IMR-90 (cell line): ENCODE measurements at regions not wholly inside any gene's neighbourhood (a gene's known extent, or its start where the extent isn't known, plus 50 kb on each side); places are given as distances from the start of the nearest gene placed in this dataset.

ENCODE experiments used
- ATAC-seq: fragments of 200-7000 bp; cut with Tn5 transposase; 2 replicates; pipeline ENCODE4 v1.9.1; 2020; ENCODE audit warnings: low read depth, mild to moderate bottlenecking, moderate library complexity
- BruUV-seq: library from RNA; stranded (reverse); fragments of 400-500 nt; replicated peaks from 2 replicates; lab custom pipeline; 2021; lab: Mats Ljungman, UMichigan
- CTCF ChIA-PET: fragments of 300-600 bp; formaldehyde crosslinking; extraction: SDS; loops from one replicate; lab custom pipeline; 2021; ENCODE audit warnings: antibody characterized with exemption; lab: Yijun Ruan, JAX
- POLR2A ChIA-PET: fragments of 300-600 bp; sonication (Branson Sonifier 250); formaldehyde crosslinking; loops from one replicate; lab custom pipeline; 2022; ENCODE audit warnings: antibody characterized with exemption; ENCODE audit not compliant: unreplicated experiment; lab: Charles Lee
- DNase-seq: peaks from one replicate; pipeline ENCODE4 v3.0.0; 2013
- H2AFZ ChIP-seq: replicated peaks from 2 replicates; pipeline ENCODE3; 2013; ENCODE audit warnings: low read length, mild to moderate bottlenecking; ENCODE audit not compliant: poor library complexity
- H2AK5ac ChIP-seq: 2 replicates; pipeline ENCODE4 v1.6.1; 2013; ENCODE audit warnings: low read depth, low read length, inconsistent platforms
- H2AK9ac ChIP-seq: replicated peaks from 2 replicates; pipeline ENCODE3; 2013; ENCODE audit warnings: mild to moderate bottlenecking, low read depth, low read length, moderate library complexity; ENCODE audit not compliant: poor library complexity
- H2BK120ac ChIP-seq: 2 replicates; pipeline ENCODE4 v1.6.1; 2013; ENCODE audit warnings: low read depth, low read length, inconsistent platforms
- H2BK15ac ChIP-seq: 3 replicates; pipeline ENCODE4 v1.6.1; 2013; ENCODE audit warnings: low read depth, low read length, inconsistent platforms
- H2BK20ac ChIP-seq: 2 replicates; pipeline ENCODE4 v1.6.1; 2013; ENCODE audit warnings: low read depth, mild to moderate bottlenecking, inconsistent platforms, low read length, moderate library complexity
- H2BK5ac ChIP-seq: 2 replicates; pipeline ENCODE4 v1.6.1; 2013; ENCODE audit warnings: mild to moderate bottlenecking, low read depth, low read length, inconsistent platforms; ENCODE audit not compliant: poor library complexity, severe bottlenecking
- H3K14ac ChIP-seq: replicated peaks from 2 replicates; pipeline ENCODE4 v1.6.1; 2013; ENCODE audit warnings: low read depth, low read length, inconsistent platforms
- H3K18ac ChIP-seq: 2 replicates; pipeline ENCODE4 v1.6.1; 2013; ENCODE audit warnings: low read depth, low read length, control low read depth
- H3K23ac ChIP-seq: 2 replicates; pipeline ENCODE4 v1.6.1; 2013; ENCODE audit warnings: low read depth, low read length, inconsistent platforms
- H3K27ac ChIP-seq: 2 replicates; pipeline ENCODE4 v1.5.1; 2013; ENCODE audit warnings: mild to moderate bottlenecking, control low read depth, low read length; ENCODE audit not compliant: insufficient read depth
- H3K27me3 ChIP-seq: 2 replicates; pipeline ENCODE4 v1.6.1; 2013; ENCODE audit warnings: low read length; ENCODE audit not compliant: control insufficient read depth, insufficient read depth
- H3K36me3 ChIP-seq: 2 replicates; pipeline ENCODE4 v1.6.1; 2013; ENCODE audit warnings: low read length, mixed read lengths; ENCODE audit not compliant: control insufficient read depth, insufficient read depth
- H3K4ac ChIP-seq: 2 replicates; pipeline ENCODE4 v1.6.1; 2013; ENCODE audit warnings: low read depth, low read length, inconsistent platforms
- H3K4me1 ChIP-seq: 2 replicates; pipeline ENCODE4 v1.6.1; 2013; ENCODE audit warnings: low read length, mixed read lengths; ENCODE audit not compliant: control insufficient read depth, insufficient read depth
- H3K4me2 ChIP-seq: 2 replicates; pipeline ENCODE4 v1.6.1; 2013; ENCODE audit warnings: low read depth, mild to moderate bottlenecking, control low read depth, low read length, moderate library complexity
- H3K4me3 ChIP-seq: 2 replicates; pipeline ENCODE4 v1.5.1; 2013; ENCODE audit warnings: low read depth, mild to moderate bottlenecking, control low read depth, low read length, moderate library complexity; ENCODE audit not compliant: insufficient read depth
- H3K56ac ChIP-seq: 2 replicates; pipeline ENCODE4 v1.6.1; 2013; ENCODE audit warnings: low read length, inconsistent platforms; ENCODE audit not compliant: insufficient read depth; ENCODE audit errors: extremely low read depth
- H3K79me1 ChIP-seq, 2 experiments: 2 replicates each; pipeline ENCODE4 v1.6.1; 2013; ENCODE audit warnings: low read length in 2 of 2, inconsistent platforms in 1 of 2, low read depth in 1 of 2
- H3K9ac ChIP-seq: 2 replicates; pipeline ENCODE4 v1.6.1; 2013; ENCODE audit warnings: low read depth, low read length, control low read depth
- H3K9me1 ChIP-seq: 2 replicates; pipeline ENCODE4 v1.6.1; 2013; ENCODE audit warnings: low read length, inconsistent platforms; ENCODE audit not compliant: insufficient read depth
- H3K9me3 ChIP-seq: 2 replicates; pipeline ENCODE4 v1.6.1; 2013; ENCODE audit warnings: low read length; ENCODE audit not compliant: control insufficient read depth, insufficient read depth
- H4K20me1 ChIP-seq: 2 replicates; pipeline ENCODE4 v1.6.1; 2013; ENCODE audit warnings: low read length, inconsistent platforms; ENCODE audit not compliant: insufficient read depth
- H4K5ac ChIP-seq: 2 replicates; pipeline ENCODE4 v1.6.1; 2013; ENCODE audit warnings: mild to moderate bottlenecking, low read depth, low read length, control low read depth
- H4K8ac ChIP-seq, 2 experiments: 2 replicates each; pipeline ENCODE4 v1.6.1; 2013; ENCODE audit warnings: low read depth in 2 of 2, low read length in 2 of 2, control low read depth in 1 of 2, inconsistent platforms in 1 of 2
- H4K91ac ChIP-seq: 2 replicates; pipeline ENCODE4 v1.6.1; 2013; ENCODE audit warnings: low read depth, low read length, inconsistent platforms; ENCODE audit not compliant: insufficient read depth
- BHLHE40 ChIP-seq: fragments of 150-350 bp; IDR thresholded peaks from 2 replicates; pipeline ENCODE4 v1.6.1; 2016; ENCODE audit warnings: mild to moderate bottlenecking, low read depth, low read length
- CTCF ChIP-seq: conservative IDR thresholded peaks from 2 replicates; pipeline ENCODE4 v1.5.1; 2012; ENCODE audit warnings: mild to moderate bottlenecking, low read depth, low read length, improper control_type of control experiment
- ELK1 ChIP-seq: fragments of 150-350 bp; IDR thresholded peaks from 2 replicates; pipeline ENCODE4 v1.6.1; 2016; ENCODE audit warnings: low read depth, mild to moderate bottlenecking, low read length, moderate library complexity, borderline replicate concordance
- MAZ ChIP-seq: IDR thresholded peaks from 2 replicates; pipeline ENCODE4 v1.6.1; 2012; ENCODE audit warnings: low read depth, mild to moderate bottlenecking, low read length, improper control_type of control experiment, moderate library complexity, borderline replicate concordance
- NFE2L2 ChIP-seq: fragments of 150-350 bp; IDR thresholded peaks from 2 replicates; pipeline ENCODE4 v1.6.1; 2016; ENCODE audit warnings: low read depth, mild to moderate bottlenecking, low read length
- RCOR1 ChIP-seq: IDR thresholded peaks from 2 replicates; pipeline ENCODE4 v1.6.1; 2012; ENCODE audit warnings: mild to moderate bottlenecking, low read length, improper control_type of control experiment; ENCODE audit not compliant: insufficient replicate concordance
- RFX5 ChIP-seq: IDR thresholded peaks from 2 replicates; pipeline ENCODE4 v1.8.0; 2012; ENCODE audit warnings: low read depth, mild to moderate bottlenecking, low read length, moderate library complexity
- WGBS, 2 experiments: methylation state at CpG; one replicate each; pipeline versions ENCODE4 v1.1.5 to v1.1.7; 2013; ENCODE audit warnings: missing lambda C conversion rate in 2 of 2; ENCODE audit not compliant: insufficient read length in 1 of 2; ENCODE audit errors: extremely low coverage in 2 of 2; 5-methylcytosine and 5-hydroxymethylcytosine counted together
- dilution Hi-C: fragments of 300-500 bp; cut with HindIII; formaldehyde crosslinking; loops from one replicate; pipeline ENCODE4 v1.14.3; 2018; ENCODE audit warnings: low sequenced_read_pairs; ENCODE audit not compliant: unreplicated experiment
- in situ Hi-C: fragments of 300-500 bp; cut with MboI; formaldehyde crosslinking; loops from 3 replicates; pipeline ENCODE4 v1.14.3; 2019; ENCODE audit warnings: low sequenced_read_pairs, inconsistent platforms, mixed read lengths
- intact Hi-C: fragments of 100-400 bp; cut with micrococcal nuclease; formaldehyde crosslinking; loops from 2 replicates; pipeline ENCODE4 v1.10.0; 2022

- Histone ChIP-seq H3K9me3 (no peaks in the 10 kb centered on the region), H2BK120ac (no peak overlapping the region), H3K4me1 (no peaks in the 10 kb centered on the region), H3K27me3 (peaks cover 53% of the 10 kb centered on the region), H3K27ac (no peak overlapping the region), H2AK5ac (no peak overlapping the region), H3K4me2 (no peak overlapping the region), H2BK15ac (no peak overlapping the region), H3K79me1 (no peaks in the 10 kb centered on the region), H2AK9ac (no peak overlapping the region), H2BK5ac (no peak overlapping the region), H4K8ac (no peak overlapping the region), H4K20me1 (no peaks in the 10 kb centered on the region), H3K56ac (no peak overlapping the region), H3K9ac (no peak overlapping the region), H3K36me3 (no peaks in the 10 kb centered on the region), H4K5ac (no peak overlapping the region), H3K4ac (no peak overlapping the region), H3K23ac (no peak overlapping the region), H2BK20ac (no peak overlapping the region), H3K18ac (no peak overlapping the region), H3K14ac (no peak overlapping the region), H3K9me1 (no peaks in the 10 kb centered on the region), H4K91ac (no peak overlapping the region), H2AFZ (no peak overlapping the region), H3K4me3 (no peak overlapping the region)
- BruUV-seq = no TSS peak
- dilution Hi-C loops = no loop called here
- no peak for DNase-seq
- no peak for ATAC-seq
- POLR2A ChIA-PET = no interaction called here
- no peak for TF ChIP-seq CTCF
- no peak for TF ChIP-seq RFX5
- no peak for TF ChIP-seq BHLHE40
- no peak for TF ChIP-seq NFE2L2
- no peak for TF ChIP-seq MAZ
- no peak for TF ChIP-seq RCOR1
- no peak for TF ChIP-seq ELK1
- in situ Hi-C loops = no loop called here
- WGBS, 2 experiments = 10% methylated on average over 2 of the region's 6 CpGs; no CpG with 5 or more reads in 1 of the 2 experiments
- CTCF ChIA-PET = no interaction called here
- intact Hi-C loops = no loop called here
Observed at GRCh38 chr17:79216391-79216790, 141.8 kb downstream of the ENGASE start.
